NCI-H2081 treated with DMSO at 0.1 percent for 48 hours (cell line): ENCODE measurements at regions not wholly inside any gene's neighbourhood (a gene's known extent, or its start where the extent isn't known, plus 50 kb on each side); places are given as distances from the start of the nearest gene placed in this dataset.
A peak's percentile ranks its signal among the peaks of the same experiment; 100 is the strongest.
"Not testable (repeated sequence)": the region's sequence is repeated elsewhere in the genome, so short reads cannot be mapped to it uniquely, and the experiment has no call there.

Experiments
- DNase-seq: peaks from one replicate; lab custom pipeline; 2025; lab: John Stamatoyannopoulos, UW

GRCh38 chr20:5696011-5696559 is 54.1 kb upstream of the SHLD1 start:
- no peak for DNase-seq

GRCh38 chr20:5691918-5692618 is 58.1 kb upstream of the SHLD1 start:
- peak; percentile 43 for DNase-seq

- DNase-seq, result no peak
Measured at GRCh38 chr20:5689463-5689862, 60.7 kb upstream of the SHLD1 start.

GRCh38 chr20:5688431-5688972 is 61.7 kb upstream of the SHLD1 start:
- DNase-seq, result no peak

- no peak for DNase-seq
Measured at GRCh38 chr20:5687884-5688283, 62.3 kb upstream of the SHLD1 start.

- DNase-seq, result no peak
Measured at GRCh38 chr20:5686384-5687105, 63.7 kb upstream of the SHLD1 start.

GRCh38 chr20:5682556-5682955 is 67.6 kb upstream of the SHLD1 start:
- not testable (repeated sequence) for DNase-seq

- DNase-seq, result no peak
Measured at GRCh38 chr20:5680192-5680591, 69.4 kb upstream of the GPCPD1 start.

GRCh38 chr20:5678777-5679176 is 68.0 kb upstream of the GPCPD1 start:
- DNase-seq, result no peak

GRCh38 chr20:5677944-5678343 is 67.1 kb upstream of the GPCPD1 start:
- DNase-seq, result not testable (repeated sequence)

GRCh38 chr20:5677389-5677788 is 66.6 kb upstream of the GPCPD1 start:
- DNase-seq, result no peak

GRCh38 chr20:5675103-5676091 is 64.6 kb upstream of the GPCPD1 start:
- no peak for DNase-seq

GRCh38 chr20:5674176-5674660 is 63.4 kb upstream of the GPCPD1 start:
- no peak for DNase-seq

GRCh38 chr20:5670874-5671273 is 60.1 kb upstream of the GPCPD1 start:
- no peak for DNase-seq

GRCh38 chr20:5670036-5670536 is 59.3 kb upstream of the GPCPD1 start:
- no peak for DNase-seq

- DNase-seq, result no peak
Measured at GRCh38 chr20:5668529-5668868, 57.7 kb upstream of the GPCPD1 start.

GRCh38 chr20:5667705-5668528 is 57.1 kb upstream of the GPCPD1 start:
- no peak for DNase-seq

GRCh38 chr20:5665417-5665816 is 54.6 kb upstream of the GPCPD1 start:
- no peak for DNase-seq

GRCh38 chr20:5663396-5663795 is 52.6 kb upstream of the GPCPD1 start:
- DNase-seq, result no peak

GRCh38 chr20:5662769-5663168 is 52.0 kb upstream of the GPCPD1 start:
- DNase-seq, result no peak

- DNase-seq, result not testable (repeated sequence)
Measured at GRCh38 chr20:5660756-5661155, 50.0 kb upstream of the GPCPD1 start.
